MV-4-11 (cell line): ENCODE measurements at regions not wholly inside any gene's neighbourhood (a gene's known extent, or its start where the extent isn't known, plus 50 kb on each side); places are given as distances from the start of the nearest gene placed in this dataset.
"Not testable (repeated sequence)": the region's sequence is repeated elsewhere in the genome, so short reads cannot be mapped to it uniquely, and the experiment has no call there.

Experiments used
- DNase-seq: peaks from one replicate; lab custom pipeline; 2025; lab: John Stamatoyannopoulos, UW

- DNase-seq = not testable (repeated sequence)
Observed at GRCh38 chr3:22381564-22381963, 630.6 kb upstream of the ZNF385D start.

GRCh38 chr3:22383285-22383684, 632.3 kb upstream of the ZNF385D start:
- DNase-seq = no peak

GRCh38 chr3:22386107-22386506, 635.1 kb upstream of the ZNF385D start:
- DNase-seq = no peak

- no peak for DNase-seq
Observed at GRCh38 chr3:22392286-22392685, 641.3 kb upstream of the ZNF385D start.

GRCh38 chr3:22392859-22393258, 641.8 kb upstream of the ZNF385D start:
- DNase-seq = no peak

- DNase-seq = no peak
Observed at GRCh38 chr3:22399566-22399965, 648.6 kb upstream of the ZNF385D start.

- no peak for DNase-seq
Observed at GRCh38 chr3:22401499-22401898, 650.5 kb upstream of the ZNF385D start.

GRCh38 chr3:22414239-22414638, 663.2 kb upstream of the ZNF385D start:
- no peak for DNase-seq

- DNase-seq = not testable (repeated sequence)
Observed at GRCh38 chr3:22416838-22417446, 665.9 kb upstream of the ZNF385D start.

- DNase-seq = no peak
Observed at GRCh38 chr3:22419261-22419660, 668.3 kb upstream of the ZNF385D start.

GRCh38 chr3:22421589-22421988, 670.6 kb upstream of the ZNF385D start:
- no peak for DNase-seq

- DNase-seq = no peak
Observed at GRCh38 chr3:22431334-22431733, 680.3 kb upstream of the ZNF385D start.

- no peak for DNase-seq
Observed at GRCh38 chr3:22439626-22440025, 688.6 kb upstream of the ZNF385D start.

- DNase-seq = no peak
Observed at GRCh38 chr3:22441711-22442110, 690.7 kb upstream of the ZNF385D start.

- DNase-seq = no peak
Observed at GRCh38 chr3:22443571-22444233, 692.7 kb upstream of the ZNF385D start.

- DNase-seq = not testable (repeated sequence)
Observed at GRCh38 chr3:22445336-22445735, 694.3 kb upstream of the ZNF385D start.

- DNase-seq = peak; percentile 22
Observed at GRCh38 chr3:22450786-22451400, 699.9 kb upstream of the ZNF385D start.

GRCh38 chr3:22451501-22451900, 700.5 kb upstream of the ZNF385D start:
- no peak for DNase-seq

GRCh38 chr3:22453906-22454535, 703.0 kb upstream of the ZNF385D start:
- no peak for DNase-seq

GRCh38 chr3:22469995-22470394, 719.0 kb upstream of the ZNF385D start:
- DNase-seq = no peak

- DNase-seq = no peak
Observed at GRCh38 chr3:22471557-22471956, 720.5 kb upstream of the ZNF385D start.

GRCh38 chr3:22474706-22475445, 723.9 kb upstream of the ZNF385D start:
- DNase-seq = peak; percentile 94
